ENCODE measurements at regions not wholly inside any gene's neighbourhood (a gene's known extent, or its start where the extent isn't known, plus 50 kb on each side); places are given as distances from the start of the nearest gene placed in this dataset.

DNA sequence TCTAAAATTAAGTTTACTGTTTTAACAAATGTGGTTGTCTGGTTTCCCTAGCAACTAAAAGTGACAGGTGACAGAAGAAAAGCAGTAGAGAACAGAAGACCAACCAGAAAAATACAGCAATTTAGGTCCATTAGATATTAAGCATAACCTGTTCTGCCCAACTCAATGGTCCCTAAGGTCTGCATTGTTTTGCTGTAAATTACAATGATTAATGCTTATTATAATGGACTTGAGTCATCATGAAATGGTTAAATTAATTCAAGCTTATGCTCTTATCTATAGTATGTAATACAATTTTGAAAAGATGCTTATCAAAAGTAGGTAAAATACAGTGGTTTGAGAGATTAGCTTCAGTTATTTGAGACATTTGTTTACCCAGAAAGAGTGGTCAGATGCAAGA is 378.0 kb downstream of the GRB14 start:
- H3K27me3 ChIP-seq (ENCODE audit: control insufficient read depth, insufficient read depth, low read length, poor library complexity, severe bottlenecking): no peaks in the 10 kb centered on the region
- no peak overlapping the region for H3K4me3 Mint-ChIP-seq
- no peaks in the 10 kb centered on the region for H3K27me3 Mint-ChIP-seq (ENCODE audit: insufficient read depth)
- no peaks in the 10 kb centered on the region for H3K4me1 ChIP-seq (ENCODE audit: control insufficient read depth, insufficient read depth, low read length)
- TF ChIP-seq, protein P1, sequence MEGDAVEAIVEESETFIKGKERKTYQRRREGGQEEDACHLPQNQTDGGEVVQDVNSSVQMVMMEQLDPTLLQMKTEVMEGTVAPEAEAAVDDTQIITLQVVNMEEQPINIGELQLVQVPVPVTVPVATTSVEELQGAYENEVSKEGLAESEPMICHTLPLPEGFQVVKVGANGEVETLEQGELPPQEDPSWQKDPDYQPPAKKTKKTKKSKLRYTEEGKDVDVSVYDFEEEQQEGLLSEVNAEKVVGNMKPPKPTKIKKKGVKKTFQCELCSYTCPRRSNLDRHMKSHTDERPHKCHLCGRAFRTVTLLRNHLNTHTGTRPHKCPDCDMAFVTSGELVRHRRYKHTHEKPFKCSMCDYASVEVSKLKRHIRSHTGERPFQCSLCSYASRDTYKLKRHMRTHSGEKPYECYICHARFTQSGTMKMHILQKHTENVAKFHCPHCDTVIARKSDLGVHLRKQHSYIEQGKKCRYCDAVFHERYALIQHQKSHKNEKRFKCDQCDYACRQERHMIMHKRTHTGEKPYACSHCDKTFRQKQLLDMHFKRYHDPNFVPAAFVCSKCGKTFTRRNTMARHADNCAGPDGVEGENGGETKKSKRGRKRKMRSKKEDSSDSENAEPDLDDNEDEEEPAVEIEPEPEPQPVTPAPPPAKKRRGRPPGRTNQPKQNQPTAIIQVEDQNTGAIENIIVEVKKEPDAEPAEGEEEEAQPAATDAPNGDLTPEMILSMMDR (conservative IDR thresholded peaks at IDR 0.05): no peak
- H3K9me3 ChIP-seq (ENCODE audit: control insufficient read depth, low read length): peaks cover 3% of the 10 kb centered on the region
- no peak overlapping the region for H3K9ac ChIP-seq (ENCODE audit: extremely low read depth, low read length, poor library complexity, severe bottlenecking)
- H3K36me3 ChIP-seq (ENCODE audit: control insufficient read depth, insufficient read depth, low read length): no peaks in the 10 kb centered on the region
- H3K36me3 Mint-ChIP-seq (ENCODE audit: low read depth): no peaks in the 10 kb centered on the region
- no peak overlapping the region for H3K4me3 ChIP-seq (ENCODE audit: low read length)
- no peaks in the 10 kb centered on the region for H3K4me1 Mint-ChIP-seq
- no peak overlapping the region for H3K27ac Mint-ChIP-seq
- peaks cover 12% of the 10 kb centered on the region for H3K9me3 Mint-ChIP-seq
- H3K27ac ChIP-seq (ENCODE audit: low read depth, low read length): no peak overlapping the region
- DNase-seq: no peak

DNA sequence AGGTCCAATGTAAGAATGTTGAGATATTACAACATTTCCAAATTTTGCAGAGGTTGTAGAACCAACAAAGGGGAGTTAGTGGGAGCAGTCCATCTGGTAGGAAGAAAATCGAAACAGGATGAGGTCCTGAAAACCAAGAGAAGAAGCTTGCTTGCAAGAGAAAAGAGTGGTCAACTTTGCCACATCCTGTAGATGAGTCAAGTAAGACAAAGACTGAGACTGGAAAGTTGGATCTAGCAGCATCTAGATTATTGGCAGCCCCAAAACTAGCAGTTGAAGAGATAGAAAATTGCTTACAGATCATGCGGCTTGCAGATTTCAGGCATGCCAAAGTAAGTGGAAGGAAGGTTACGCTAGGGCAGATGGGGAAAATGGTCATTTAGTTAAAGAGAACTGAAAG is 378.9 kb downstream of the GRB14 start:
- H3K27ac ChIP-seq (ENCODE audit: low read depth, low read length): no peak overlapping the region
- no peak for DNase-seq
- no peaks in the 10 kb centered on the region for H3K27me3 ChIP-seq (ENCODE audit: control insufficient read depth, insufficient read depth, low read length, poor library complexity, severe bottlenecking)
- Mint-ChIP-seq H3K27me3 (ENCODE audit: insufficient read depth) (no peaks in the 10 kb centered on the region), H3K27ac (no peak overlapping the region), H3K4me3 (no peak overlapping the region), H3K4me1 (no peaks in the 10 kb centered on the region), H3K36me3 (ENCODE audit: low read depth) (no peaks in the 10 kb centered on the region), H3K9me3 (peaks cover 12% of the 10 kb centered on the region)
- no peak overlapping the region for H3K9ac ChIP-seq (ENCODE audit: extremely low read depth, low read length, poor library complexity, severe bottlenecking)
- H3K9me3 ChIP-seq (ENCODE audit: control insufficient read depth, low read length): peaks cover 3% of the 10 kb centered on the region
- no peaks in the 10 kb centered on the region for H3K4me1 ChIP-seq (ENCODE audit: control insufficient read depth, insufficient read depth, low read length)
- 89 to 90% methylated on average over 3 of the region's 3 CpGs for WGBS, 2 experiments (ENCODE audit: insufficient coverage in 1 of 2, insufficient read length in 1 of 2)
- no peaks in the 10 kb centered on the region for H3K36me3 ChIP-seq (ENCODE audit: control insufficient read depth, insufficient read depth, low read length)
- TF ChIP-seq, protein P1 (conservative IDR thresholded peaks at IDR 0.05): no peak
- H3K4me3 ChIP-seq (ENCODE audit: low read length): no peak overlapping the region

DNA sequence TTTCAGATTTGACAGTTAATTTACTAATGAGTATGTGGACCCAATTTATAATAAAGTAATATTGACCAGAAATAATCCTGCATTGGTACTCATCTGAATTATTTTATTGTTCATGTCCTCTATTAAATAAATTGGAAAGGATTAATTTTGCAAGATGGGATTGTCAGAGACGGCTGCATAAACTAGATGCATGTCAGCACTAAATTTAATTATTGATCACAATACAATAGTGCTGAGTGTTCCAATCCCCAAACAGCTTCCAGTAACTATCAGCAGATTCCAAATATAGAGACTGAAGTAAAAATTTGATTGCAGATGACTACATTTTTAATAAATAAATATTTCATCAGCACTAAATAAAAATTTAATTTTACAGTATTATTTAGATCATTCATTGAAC is 387.2 kb downstream of the GRB14 start:
- H3K27me3 ChIP-seq (ENCODE audit: control insufficient read depth, insufficient read depth, low read length, poor library complexity, severe bottlenecking): no peaks in the 10 kb centered on the region
- no peak overlapping the region for H3K27ac Mint-ChIP-seq
- H3K36me3 Mint-ChIP-seq (ENCODE audit: low read depth): no peaks in the 10 kb centered on the region
- no peaks in the 10 kb centered on the region for H3K9me3 Mint-ChIP-seq
- no peak overlapping the region for H3K27ac ChIP-seq (ENCODE audit: low read depth, low read length)
- no peak for DNase-seq
- H3K9me3 ChIP-seq (ENCODE audit: control insufficient read depth, low read length): no peaks in the 10 kb centered on the region
- no peak overlapping the region for H3K9ac ChIP-seq (ENCODE audit: extremely low read depth, low read length, poor library complexity, severe bottlenecking)
- no peaks in the 10 kb centered on the region for H3K27me3 Mint-ChIP-seq (ENCODE audit: insufficient read depth)
- H3K4me3 ChIP-seq (ENCODE audit: low read length): no peak overlapping the region
- no peaks in the 10 kb centered on the region for H3K4me1 ChIP-seq (ENCODE audit: control insufficient read depth, insufficient read depth, low read length)
- H3K4me1 Mint-ChIP-seq: no peaks in the 10 kb centered on the region
- TF ChIP-seq, protein P1 (conservative IDR thresholded peaks at IDR 0.05): no peak
- 100% methylated on average over 1 of the region's 1 CpG; no CpG with 5 or more reads in 1 of the 2 experiments for WGBS, 2 experiments (ENCODE audit: insufficient coverage in 1 of 2, insufficient read length in 1 of 2)
- no peak overlapping the region for H3K4me3 Mint-ChIP-seq
- H3K36me3 ChIP-seq (ENCODE audit: control insufficient read depth, insufficient read depth, low read length): no peaks in the 10 kb centered on the region

Data from endodermal cell (in vitro differentiated cells).